B cell (primary cell): ENCODE measurements at regions not wholly inside any gene's neighbourhood (a gene's known extent, or its start where the extent isn't known, plus 50 kb on each side); places are given as distances from the start of the nearest gene placed in this dataset.

ENCODE experiments used
- ATAC-seq: fragments of 200-7000 bp; cut with Tn5 transposase; one replicate; pipeline ENCODE4 v1.10.0; 2021; ENCODE audit warnings: low read depth, mild to moderate bottlenecking, moderate number of reproducible peaks, moderate library complexity
- CTCF ChIA-PET: fragments of 350-600 bp; sonication (Branson Sonifier 250); formaldehyde crosslinking; loops from one replicate; lab custom pipeline; 2021; ENCODE audit warnings: antibody characterized with exemption, inconsistent platforms; lab: Charles Lee
- POLR2A ChIA-PET: fragments of 350-600 bp; sonication (Branson Sonifier 250); formaldehyde crosslinking; loops from one replicate; lab custom pipeline; 2021; ENCODE audit warnings: antibody characterized with exemption; lab: Charles Lee
- DNase-seq: peaks from one replicate; pipeline ENCODE4 v3.0.0; 2013
- H2AFZ ChIP-seq: 2 replicates; pipeline ENCODE4 v1.6.1; 2012; ENCODE audit warnings: mild to moderate bottlenecking, low read depth, low read length; ENCODE audit not compliant: insufficient read depth, poor library complexity, severe bottlenecking
- H3K27ac ChIP-seq, 2 donors: 1 replicate in 1 of 2; 2 replicates in 1 of 2; pipeline ENCODE4 v1.5.1; 2012 to 2013; ENCODE audit warnings: low read length in 2 of 2, mild to moderate bottlenecking in 2 of 2, moderate library complexity in 1 of 2
- H3K27me3 ChIP-seq, 4 experiments: fragments of 200-600 bp in 1 of 4; sonication (generic) in 1 of 4; replicated peaks in 1 of 4; 1 replicate in 2 of 4; 2 replicates in 2 of 4; pipeline versions ENCODE4 v1.6.1 to v1.7.0; 2013 to 2016; ENCODE audit warnings: low read length in 3 of 4, mild to moderate bottlenecking in 2 of 4, mixed read lengths in 1 of 4, moderate library complexity in 1 of 4; ENCODE audit not compliant: insufficient read depth in 4 of 4, control insufficient read depth in 3 of 4; ENCODE audit errors: control extremely low read depth in 1 of 4
- H3K36me3 ChIP-seq, 2 experiments: replicated peaks in 1 of 2; 1 replicate in 1 of 2; 2 replicates in 1 of 2; pipeline versions ENCODE4 v1.6.1 to v1.7.1; 2013; ENCODE audit warnings: low read length in 1 of 2; ENCODE audit not compliant: insufficient read depth in 2 of 2, control insufficient read depth in 1 of 2; ENCODE audit errors: control extremely low read depth in 1 of 2, extremely low read depth in 1 of 2
- H3K4me1 ChIP-seq, 2 donors: fragments of 200-600 bp in 1 of 2; sonication (generic) in 1 of 2; 1 replicate in 1 of 2; 2 replicates in 1 of 2; pipeline versions ENCODE4 v1.5.1 to v1.6.1; 2013 to 2017; ENCODE audit warnings: low read length in 2 of 2; ENCODE audit not compliant: control insufficient read depth in 2 of 2, insufficient read depth in 2 of 2
- H3K4me2 ChIP-seq: replicated peaks from 2 replicates; pipeline ENCODE3; 2012; ENCODE audit warnings: mild to moderate bottlenecking, low read depth, low read length; ENCODE audit not compliant: poor library complexity, severe bottlenecking
- H3K4me3 ChIP-seq, 5 experiments: fragments of 200-600 bp in 1 of 5; sonication (generic) in 1 of 5; 1 replicate in 3 of 5; 2 replicates in 2 of 5; pipeline versions ENCODE4 v1.5.1 to v1.7.0; 2011 to 2016; ENCODE audit warnings: low read length in 4 of 5, mild to moderate bottlenecking in 4 of 5, low read depth in 2 of 5, control low read depth in 1 of 5, moderate library complexity in 1 of 5; ENCODE audit not compliant: insufficient read depth in 1 of 5; ENCODE audit errors: control extremely low read depth in 1 of 5, extremely low read depth in 1 of 5
- H3K79me2 ChIP-seq: fragments of 200-600 bp; sonication (generic); one replicate; pipeline ENCODE4 v1.6.0; 2016; ENCODE audit warnings: low read length; ENCODE audit not compliant: control insufficient read depth, insufficient read depth
- H3K9ac ChIP-seq: fragments of 200-600 bp; sonication (generic); 2 replicates; pipeline ENCODE4 v1.6.1; 2017; ENCODE audit warnings: mild to moderate bottlenecking, low read length, moderate library complexity
- H3K9me3 ChIP-seq, 3 donors: one replicate each; pipeline versions ENCODE4 v1.6.1 to v1.7.1; 2013; ENCODE audit warnings: low read length in 2 of 3; ENCODE audit not compliant: control insufficient read depth in 2 of 3, insufficient read depth in 1 of 3; ENCODE audit errors: control extremely low read depth in 1 of 3
- H4K20me1 ChIP-seq: 2 replicates; pipeline ENCODE4 v1.6.0; 2012; ENCODE audit warnings: mild to moderate bottlenecking, low read length; ENCODE audit not compliant: insufficient read depth, control insufficient read depth, poor library complexity, severe bottlenecking
- H3K27ac Mint-ChIP-seq: one replicate; pipeline ENCODE4 v1.8.0; 2021; ENCODE audit warnings: mixed read lengths
- H3K27me3 Mint-ChIP-seq: one replicate; pipeline ENCODE4 v1.8.0; 2021; ENCODE audit warnings: mixed read lengths
- H3K4me1 Mint-ChIP-seq: one replicate; pipeline ENCODE4 v1.8.0; 2021; ENCODE audit warnings: mixed read lengths
- H3K4me3 Mint-ChIP-seq: one replicate; pipeline ENCODE4 v1.8.0; 2021; ENCODE audit warnings: mixed read lengths
- H3K9me3 Mint-ChIP-seq: one replicate; pipeline ENCODE4 v1.8.0; 2022; ENCODE audit warnings: mixed read lengths; ENCODE audit not compliant: insufficient read depth
- EZH2 ChIP-seq: IDR thresholded peaks from 2 replicates; pipeline ENCODE4 v1.6.1; 2012; ENCODE audit warnings: borderline replicate concordance, low read depth, mild to moderate bottlenecking, moderate library complexity, low read length; ENCODE audit not compliant: insufficient read depth, poor library complexity, severe bottlenecking
- WGBS: methylation state at CpG from one replicate; pipeline ENCODE4 v1.1.5; 2013; ENCODE audit warnings: missing lambda C conversion rate; ENCODE audit not compliant: insufficient coverage; 5-methylcytosine and 5-hydroxymethylcytosine counted together
- intact Hi-C: fragments of 100-400 bp; cut with micrococcal nuclease; formaldehyde crosslinking; loops from one replicate; pipeline ENCODE4 v1.10.0; 2022
- TF ChIP-seq, protein P1 (sequence below): fragments of 200-600 bp; IDR thresholded peaks from one replicate; pipeline ENCODE4 v1.8.0; 2022; ENCODE audit warnings: antibody characterized with exemption, mild to moderate bottlenecking

- DNase-seq = no peak
- Histone ChIP-seq H3K4me3 (no peak overlapping the region), H3K79me2 (no peaks in the 10 kb centered on the region), H3K27me3 (no peaks in the 10 kb centered on the region), H3K9ac (no peak overlapping the region), H3K4me2 (no peak overlapping the region), H4K20me1 (no peaks in the 10 kb centered on the region), H3K27ac (no peak overlapping the region), H3K9me3 (no peaks in the 10 kb centered on the region), H3K4me1 (no peaks in the 10 kb centered on the region), H3K36me3 (no peaks in the 10 kb centered on the region), H2AFZ (no peak overlapping the region)
- H3K27ac Mint-ChIP-seq = no peak overlapping the region
- ATAC-seq = no peak
- ChIA-PET CTCF (no interaction called here), POLR2A (no interaction called here)
- peaks cover 10% of the 10 kb centered on the region for H3K9me3 Mint-ChIP-seq
- intact Hi-C loops = no loop called here
- TF ChIP-seq, protein P1, sequence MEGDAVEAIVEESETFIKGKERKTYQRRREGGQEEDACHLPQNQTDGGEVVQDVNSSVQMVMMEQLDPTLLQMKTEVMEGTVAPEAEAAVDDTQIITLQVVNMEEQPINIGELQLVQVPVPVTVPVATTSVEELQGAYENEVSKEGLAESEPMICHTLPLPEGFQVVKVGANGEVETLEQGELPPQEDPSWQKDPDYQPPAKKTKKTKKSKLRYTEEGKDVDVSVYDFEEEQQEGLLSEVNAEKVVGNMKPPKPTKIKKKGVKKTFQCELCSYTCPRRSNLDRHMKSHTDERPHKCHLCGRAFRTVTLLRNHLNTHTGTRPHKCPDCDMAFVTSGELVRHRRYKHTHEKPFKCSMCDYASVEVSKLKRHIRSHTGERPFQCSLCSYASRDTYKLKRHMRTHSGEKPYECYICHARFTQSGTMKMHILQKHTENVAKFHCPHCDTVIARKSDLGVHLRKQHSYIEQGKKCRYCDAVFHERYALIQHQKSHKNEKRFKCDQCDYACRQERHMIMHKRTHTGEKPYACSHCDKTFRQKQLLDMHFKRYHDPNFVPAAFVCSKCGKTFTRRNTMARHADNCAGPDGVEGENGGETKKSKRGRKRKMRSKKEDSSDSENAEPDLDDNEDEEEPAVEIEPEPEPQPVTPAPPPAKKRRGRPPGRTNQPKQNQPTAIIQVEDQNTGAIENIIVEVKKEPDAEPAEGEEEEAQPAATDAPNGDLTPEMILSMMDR = no peak
- TF ChIP-seq EZH2 = no peak
- H3K27me3 Mint-ChIP-seq = no peaks in the 10 kb centered on the region
- no peaks in the 10 kb centered on the region for H3K4me1 Mint-ChIP-seq
- no peak overlapping the region for H3K4me3 Mint-ChIP-seq
Observed at GRCh38 chr5:52275639-52276038, 512.1 kb upstream of the ITGA1 start.

GRCh38 chr5:52277101-52277500 lies 510.6 kb upstream of the ITGA1 start:
- no peaks in the 10 kb centered on the region for H3K79me2 ChIP-seq
- ChIA-PET CTCF (no interaction called here), POLR2A (no interaction called here)
- no peak overlapping the region for H3K9ac ChIP-seq
- TF ChIP-seq, protein P1 = no peak
- no peak for TF ChIP-seq EZH2
- Mint-ChIP-seq H3K4me1 (no peaks in the 10 kb centered on the region), H3K27me3 (no peaks in the 10 kb centered on the region), H3K9me3 (peaks cover 10% of the 10 kb centered on the region), H3K27ac (no peak overlapping the region), H3K4me3 (no peak overlapping the region)
- H3K4me2 ChIP-seq = no peak overlapping the region
- ATAC-seq (no peak), DNase-seq (no peak)
- intact Hi-C loops = no loop called here
- no peaks in the 10 kb centered on the region for H3K27me3 ChIP-seq
- no peaks in the 10 kb centered on the region for H4K20me1 ChIP-seq
- WGBS = 100% methylated on average over 2 of the region's 2 CpGs
- no peaks in the 10 kb centered on the region for H3K9me3 ChIP-seq
- H3K27ac ChIP-seq = no peak overlapping the region
- H3K36me3 ChIP-seq = no peaks in the 10 kb centered on the region
- H3K4me1 ChIP-seq = no peaks in the 10 kb centered on the region
- H3K4me3 ChIP-seq = no peak overlapping the region
- no peak overlapping the region for H2AFZ ChIP-seq
